CD14-positive monocyte (primary cell): ENCODE measurements at regions not wholly inside any gene's neighbourhood (a gene's known extent, or its start where the extent isn't known, plus 50 kb on each side); places are given as distances from the start of the nearest gene placed in this dataset.

Source experiments
- DNase-seq, 3 donors: peaks; one replicate each; pipeline ENCODE4 v3.0.0-alpha.2; 2011 to 2022
- H2AFZ ChIP-seq: 2 replicates; pipeline ENCODE4 v1.6.0; 2012; ENCODE audit warnings: mild to moderate bottlenecking, low read depth, low read length, inconsistent platforms; ENCODE audit not compliant: insufficient read depth, poor library complexity, severe bottlenecking
- H3K27ac ChIP-seq, 2 donors: 1 replicate in 1 of 2; 2 replicates in 1 of 2; pipeline ENCODE4 v1.5.1; 2012 to 2013; ENCODE audit warnings: low read length in 2 of 2, control low read depth in 1 of 2, inconsistent platforms in 1 of 2, low read depth in 1 of 2, mild to moderate bottlenecking in 1 of 2
- H3K27me3 ChIP-seq, 2 donors: one replicate each; pipeline versions ENCODE4 v1.6.0 to v1.6.1; 2011 to 2013; ENCODE audit warnings: low read length in 2 of 2; ENCODE audit not compliant: control insufficient read depth in 2 of 2, insufficient read depth in 2 of 2
- H3K36me3 ChIP-seq, 2 donors: replicated peaks in 1 of 2; 1 replicate in 1 of 2; 2 replicates in 1 of 2; pipeline versions ENCODE4 v1.5.1 to v1.6.1; 2012 to 2013; ENCODE audit warnings: low read length in 2 of 2, control low read depth in 1 of 2, inconsistent platforms in 1 of 2, mild to moderate bottlenecking in 1 of 2; ENCODE audit not compliant: insufficient read depth in 2 of 2, control insufficient read depth in 1 of 2
- H3K4me1 ChIP-seq, 2 donors: 1 replicate in 1 of 2; 2 replicates in 1 of 2; pipeline versions ENCODE4 v1.5.1 to v1.6.1; 2012 to 2013; ENCODE audit warnings: low read length in 2 of 2, control low read depth in 1 of 2, inconsistent platforms in 1 of 2, mild to moderate bottlenecking in 1 of 2, moderate library complexity in 1 of 2; ENCODE audit not compliant: insufficient read depth in 2 of 2, control insufficient read depth in 1 of 2
- H3K4me2 ChIP-seq: replicated peaks from 2 replicates; pipeline ENCODE3; 2012; ENCODE audit warnings: low read length, moderate library complexity, mild to moderate bottlenecking; ENCODE audit not compliant: poor library complexity, severe bottlenecking; ENCODE audit errors: extremely low read depth
- H3K4me3 ChIP-seq, 3 experiments: fragments of 200-600 bp in 1 of 3; sonication (generic) in 1 of 3; replicated peaks in 1 of 3; 1 replicate in 2 of 3; 2 replicates in 1 of 3; pipeline ENCODE4 v1.5.1; 2011 to 2013; ENCODE audit warnings: low read length in 3 of 3, mild to moderate bottlenecking in 3 of 3, control low read depth in 2 of 3, low read depth in 2 of 3, inconsistent platforms in 1 of 3, moderate library complexity in 1 of 3
- H3K79me2 ChIP-seq: 2 replicates; pipeline ENCODE4 v1.6.0; 2012; ENCODE audit warnings: mild to moderate bottlenecking, control low read depth, inconsistent platforms, low read length, moderate library complexity; ENCODE audit not compliant: insufficient read depth
- H3K9ac ChIP-seq: 2 replicates; pipeline ENCODE4 v1.6.0; 2017; ENCODE audit warnings: low read length, mild to moderate bottlenecking; ENCODE audit not compliant: insufficient read depth, poor library complexity, severe bottlenecking
- H3K9me3 ChIP-seq, 2 donors: replicated peaks in 1 of 2; 1 replicate in 1 of 2; 2 replicates in 1 of 2; pipeline versions ENCODE4 v1.5.1 to v1.6.1; 2012 to 2013; ENCODE audit warnings: low read length in 2 of 2, control low read depth in 1 of 2; ENCODE audit not compliant: control insufficient read depth in 1 of 2, insufficient read depth in 1 of 2
- H4K20me1 ChIP-seq: 2 replicates; pipeline ENCODE4 v1.6.0; 2012; ENCODE audit warnings: mild to moderate bottlenecking, low read length, control low read depth, moderate library complexity; ENCODE audit not compliant: insufficient read depth
- H3K27ac Mint-ChIP-seq, 7 donors: one replicate each; pipeline ENCODE4 v1.8.0; 2020; ENCODE audit warnings: mild to moderate bottlenecking in 7 of 7, mixed read lengths in 7 of 7, moderate library complexity in 6 of 7, inconsistent platforms in 2 of 7
- H3K27me3 Mint-ChIP-seq, 3 donors: one replicate each; pipeline ENCODE4 v1.8.0; 2021 to 2022; ENCODE audit warnings: low read depth in 3 of 3, mild to moderate bottlenecking in 3 of 3, mixed read lengths in 3 of 3, moderate library complexity in 3 of 3, inconsistent platforms in 1 of 3
- H3K36me3 Mint-ChIP-seq, 2 donors: one replicate each; pipeline ENCODE4 v1.8.0; 2020; ENCODE audit warnings: mixed read lengths in 2 of 2, inconsistent platforms in 1 of 2, mild to moderate bottlenecking in 1 of 2
- H3K4me1 Mint-ChIP-seq: one replicate; pipeline ENCODE4 v1.8.0; 2020; ENCODE audit warnings: mild to moderate bottlenecking, mixed read lengths
- H3K4me3 Mint-ChIP-seq, 2 donors: one replicate each; pipeline ENCODE4 v1.8.0; 2020; ENCODE audit warnings: mild to moderate bottlenecking in 2 of 2, mixed read lengths in 2 of 2, moderate library complexity in 1 of 2
- H3K9me3 Mint-ChIP-seq, 7 donors: one replicate each; pipeline ENCODE4 v1.8.0; 2020 to 2022; ENCODE audit warnings: mixed read lengths in 7 of 7, mild to moderate bottlenecking in 6 of 7, moderate library complexity in 6 of 7, inconsistent platforms in 2 of 7
- WGBS: methylation state at CpG from one replicate; pipeline ENCODE4 v1.1.5; 2013; ENCODE audit warnings: missing lambda C conversion rate; ENCODE audit not compliant: insufficient coverage; 5-methylcytosine and 5-hydroxymethylcytosine counted together
- intact Hi-C, 2 donors: fragments of 100-400 bp; cut with micrococcal nuclease; formaldehyde crosslinking; loops; one replicate each; pipeline versions ENCODE4 v1.15.0 to v1.15.1; 2023
- TF ChIP-seq, protein P1 (sequence below): fragments of 200-600 bp; IDR thresholded peaks from one replicate; pipeline ENCODE4 v1.8.0; 2022; ENCODE audit warnings: antibody characterized with exemption, mild to moderate bottlenecking

DNA sequence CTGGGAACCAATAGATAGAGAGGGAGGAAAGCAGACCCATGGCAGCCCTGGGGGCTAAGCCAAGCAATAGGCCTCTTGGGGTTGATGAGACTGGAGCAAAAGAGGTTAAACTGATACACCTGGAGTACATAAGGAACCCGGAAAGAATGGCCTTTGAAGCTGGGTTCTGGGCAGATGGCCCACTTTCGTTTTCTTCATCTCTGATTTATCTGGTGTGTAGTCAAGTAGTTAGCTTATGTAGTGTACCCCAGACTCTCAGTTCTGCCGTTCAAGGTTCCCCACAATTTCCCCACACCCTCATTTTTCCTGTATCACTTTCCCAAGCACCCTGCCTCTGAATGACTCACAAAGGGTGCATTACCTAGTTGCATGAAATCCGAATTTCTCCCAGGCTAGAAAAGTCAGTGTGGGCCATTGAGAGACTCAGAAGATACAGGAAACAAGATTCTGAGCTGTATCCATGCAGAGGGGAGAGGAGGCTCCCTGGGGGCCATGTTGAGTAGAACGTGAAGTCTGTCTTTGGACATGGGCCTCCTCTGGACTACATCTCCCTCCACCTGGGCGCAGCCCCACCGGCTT lies 235.0 kb downstream of the LOXHD1 start:
- H2AFZ ChIP-seq = no peak overlapping the region
- no peaks in the 10 kb centered on the region for H3K4me1 ChIP-seq
- peaks cover 4 to 6% (median 5%) of the 10 kb centered on the region in 3 donors for H3K27me3 Mint-ChIP-seq
- H3K27ac ChIP-seq = no peak overlapping the region
- H3K27ac Mint-ChIP-seq = no peak overlapping the region
- WGBS = 88% methylated on average over 4 of the region's 7 CpGs
- no peak overlapping the region for H3K4me2 ChIP-seq
- H3K9me3 Mint-ChIP-seq = no peaks in the 10 kb centered on the region
- H3K36me3 ChIP-seq = no peaks in the 10 kb centered on the region
- no peak overlapping the region for H3K9ac ChIP-seq
- H3K4me1 Mint-ChIP-seq = no peaks in the 10 kb centered on the region
- intact Hi-C loops = no loop called here
- no peaks in the 10 kb centered on the region for H3K27me3 ChIP-seq
- H3K4me3 ChIP-seq = no peak overlapping the region
- H3K9me3 ChIP-seq = no peaks in the 10 kb centered on the region
- H3K36me3 Mint-ChIP-seq = no peaks in the 10 kb centered on the region
- DNase-seq = no peak
- no peak overlapping the region for H3K4me3 Mint-ChIP-seq
- H3K79me2 ChIP-seq = no peaks in the 10 kb centered on the region
- TF ChIP-seq, protein P1, sequence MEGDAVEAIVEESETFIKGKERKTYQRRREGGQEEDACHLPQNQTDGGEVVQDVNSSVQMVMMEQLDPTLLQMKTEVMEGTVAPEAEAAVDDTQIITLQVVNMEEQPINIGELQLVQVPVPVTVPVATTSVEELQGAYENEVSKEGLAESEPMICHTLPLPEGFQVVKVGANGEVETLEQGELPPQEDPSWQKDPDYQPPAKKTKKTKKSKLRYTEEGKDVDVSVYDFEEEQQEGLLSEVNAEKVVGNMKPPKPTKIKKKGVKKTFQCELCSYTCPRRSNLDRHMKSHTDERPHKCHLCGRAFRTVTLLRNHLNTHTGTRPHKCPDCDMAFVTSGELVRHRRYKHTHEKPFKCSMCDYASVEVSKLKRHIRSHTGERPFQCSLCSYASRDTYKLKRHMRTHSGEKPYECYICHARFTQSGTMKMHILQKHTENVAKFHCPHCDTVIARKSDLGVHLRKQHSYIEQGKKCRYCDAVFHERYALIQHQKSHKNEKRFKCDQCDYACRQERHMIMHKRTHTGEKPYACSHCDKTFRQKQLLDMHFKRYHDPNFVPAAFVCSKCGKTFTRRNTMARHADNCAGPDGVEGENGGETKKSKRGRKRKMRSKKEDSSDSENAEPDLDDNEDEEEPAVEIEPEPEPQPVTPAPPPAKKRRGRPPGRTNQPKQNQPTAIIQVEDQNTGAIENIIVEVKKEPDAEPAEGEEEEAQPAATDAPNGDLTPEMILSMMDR = no peak
- no peaks in the 10 kb centered on the region for H4K20me1 ChIP-seq

DNA sequence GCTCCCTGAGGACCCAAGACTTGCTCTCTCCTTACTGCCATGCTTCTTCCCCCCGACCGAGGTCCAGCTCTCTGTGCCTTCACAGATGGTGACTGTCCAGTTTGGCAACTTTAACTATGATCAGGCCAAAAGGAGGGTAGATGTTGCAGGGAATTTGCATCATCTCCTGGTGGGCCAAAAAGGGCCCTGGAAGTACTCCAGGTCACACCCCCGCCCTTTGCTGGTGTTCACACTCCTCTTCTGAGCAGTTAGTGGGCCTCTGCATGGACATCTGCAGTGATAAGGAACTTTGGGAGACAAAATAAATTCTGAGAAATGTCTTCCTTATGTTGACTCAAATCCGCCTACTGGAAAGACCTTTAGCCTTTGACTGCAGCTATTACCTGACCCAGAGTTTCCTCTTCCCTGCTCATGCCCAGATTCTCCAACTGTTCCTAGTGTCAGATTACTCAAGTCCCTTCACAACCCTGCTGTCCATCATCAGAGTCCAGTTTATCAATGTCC lies 234.4 kb downstream of the LOXHD1 start:
- intact Hi-C loops = no loop called here
- no peak overlapping the region for H3K4me2 ChIP-seq
- H2AFZ ChIP-seq = no peak overlapping the region
- H3K27ac Mint-ChIP-seq = no peak overlapping the region
- DNase-seq = no peak
- no peak overlapping the region for H3K9ac ChIP-seq
- no peaks in the 10 kb centered on the region for H3K4me1 ChIP-seq
- no peak overlapping the region for H3K4me3 Mint-ChIP-seq
- no peaks in the 10 kb centered on the region for H3K9me3 ChIP-seq
- no peaks in the 10 kb centered on the region for H4K20me1 ChIP-seq
- H3K9me3 Mint-ChIP-seq = no peaks in the 10 kb centered on the region
- no peak overlapping the region for H3K4me3 ChIP-seq
- H3K27me3 ChIP-seq = no peaks in the 10 kb centered on the region
- TF ChIP-seq, protein P1 = no peak
- no peak overlapping the region for H3K27ac ChIP-seq
- no peaks in the 10 kb centered on the region for H3K36me3 ChIP-seq
- no peaks in the 10 kb centered on the region for H3K4me1 Mint-ChIP-seq
- no peaks in the 10 kb centered on the region for H3K79me2 ChIP-seq
- WGBS = 100% methylated on average over 2 of the region's 4 CpGs
- H3K36me3 Mint-ChIP-seq = no peaks in the 10 kb centered on the region
- peaks cover 4 to 6% (median 5%) of the 10 kb centered on the region in 3 donors for H3K27me3 Mint-ChIP-seq
